ENCODE measurements at regions not wholly inside any gene's neighbourhood (a gene's known extent, or its start where the extent isn't known, plus 50 kb on each side); places are given as distances from the start of the nearest gene placed in this dataset.

DNA sequence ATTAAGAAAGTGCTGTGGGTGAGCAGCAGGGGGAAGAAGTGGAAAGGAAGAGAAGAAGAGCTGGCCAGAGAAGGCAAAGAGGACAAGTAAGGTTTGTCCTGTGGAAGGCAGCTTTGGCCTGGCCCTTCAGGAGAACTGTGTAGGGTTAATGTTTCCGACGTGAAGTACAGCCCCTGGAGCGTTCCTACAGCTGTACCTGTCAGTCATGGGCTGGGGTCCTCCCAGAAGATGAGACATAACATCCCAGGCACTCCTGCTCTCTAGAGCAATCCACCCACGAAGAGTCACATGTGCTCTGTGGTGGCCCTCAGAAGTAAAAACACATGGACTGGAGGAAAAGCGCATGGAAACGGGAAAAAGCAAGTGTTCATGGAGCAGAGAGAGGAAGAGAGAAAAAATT lies 237.4 kb downstream of the CAAP1 start:
- TF ChIP-seq CTCF (IDR thresholded peaks at IDR 0.05; ENCODE audit: unreplicated experiment), result no peak
- no peak overlapping the region for H3K4me3 Mint-ChIP-seq (ENCODE audit: unreplicated experiment)
- H3K4me1 Mint-ChIP-seq (ENCODE audit: insufficient read depth, unreplicated experiment), result no peaks in the 10 kb centered on the region
- no TSS peak for BruUV-seq (replicated peaks)
- POLR2A ChIA-PET, result no interaction called here
- intact Hi-C loops (cut with micrococcal nuclease), result loop anchor here (5.0 kb wide), 1 partner anchor 328 kb away; no protein-coding TSS in a partner anchor
- no peaks in the 10 kb centered on the region for H3K36me3 Mint-ChIP-seq (ENCODE audit: insufficient read depth, unreplicated experiment)
- CTCF ChIA-PET, result interaction anchor here (1.0 to 4.2 kb wide), 6 partner anchors 8 to 329 kb away, joined by 4 to 41 read pairs (median 6); no protein-coding TSS in a partner anchor
- no peak overlapping the region for H3K27ac Mint-ChIP-seq (ENCODE audit: low read depth, unreplicated experiment)
- H3K9me3 Mint-ChIP-seq (ENCODE audit: unreplicated experiment), result peaks cover 7% of the 10 kb centered on the region
- no peak for DNase-seq (ENCODE audit: unreplicated experiment)
- peaks cover 61% of the 10 kb centered on the region for H3K27me3 Mint-ChIP-seq (ENCODE audit: insufficient read depth, unreplicated experiment)

DNA sequence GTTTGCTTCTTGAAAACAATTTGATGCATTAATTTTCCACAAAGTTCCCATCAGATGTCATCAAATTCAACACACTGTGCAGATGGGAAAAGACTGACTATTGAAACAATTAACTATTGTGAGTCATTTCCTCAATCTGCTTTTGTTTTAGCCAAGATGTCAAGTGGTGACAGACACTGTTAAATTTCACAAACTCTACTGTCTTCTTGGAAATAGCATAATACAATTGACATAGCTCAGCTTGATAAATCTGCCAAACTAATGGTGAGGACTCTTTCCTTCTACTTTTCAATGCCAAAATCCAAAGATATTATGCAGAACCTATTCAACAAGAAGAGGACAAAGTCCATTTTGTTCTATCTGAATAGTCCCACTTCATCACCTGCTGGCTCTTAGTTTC lies 242.3 kb downstream of the CAAP1 start:
- BruUV-seq (replicated peaks), result no TSS peak
- H3K4me1 Mint-ChIP-seq (ENCODE audit: insufficient read depth, unreplicated experiment), result no peaks in the 10 kb centered on the region
- no peaks in the 10 kb centered on the region for H3K36me3 Mint-ChIP-seq (ENCODE audit: insufficient read depth, unreplicated experiment)
- no peak overlapping the region for H3K27ac Mint-ChIP-seq (ENCODE audit: low read depth, unreplicated experiment)
- intact Hi-C loops (cut with micrococcal nuclease), result no loop called here
- H3K9me3 Mint-ChIP-seq (ENCODE audit: unreplicated experiment), result peaks cover 7% of the 10 kb centered on the region
- no peak for DNase-seq (ENCODE audit: unreplicated experiment)
- H3K27me3 Mint-ChIP-seq (ENCODE audit: insufficient read depth, unreplicated experiment), result peaks cover 71% of the 10 kb centered on the region
- POLR2A ChIA-PET, result no interaction called here
- TF ChIP-seq CTCF (IDR thresholded peaks at IDR 0.05; ENCODE audit: unreplicated experiment), result no peak
- CTCF ChIA-PET, result interaction anchor here (1.1 kb wide), 1 partner anchor 26 kb away, joined by 4 read pairs; no protein-coding TSS in a partner anchor
- H3K4me3 Mint-ChIP-seq (ENCODE audit: unreplicated experiment), result no peak overlapping the region

DNA sequence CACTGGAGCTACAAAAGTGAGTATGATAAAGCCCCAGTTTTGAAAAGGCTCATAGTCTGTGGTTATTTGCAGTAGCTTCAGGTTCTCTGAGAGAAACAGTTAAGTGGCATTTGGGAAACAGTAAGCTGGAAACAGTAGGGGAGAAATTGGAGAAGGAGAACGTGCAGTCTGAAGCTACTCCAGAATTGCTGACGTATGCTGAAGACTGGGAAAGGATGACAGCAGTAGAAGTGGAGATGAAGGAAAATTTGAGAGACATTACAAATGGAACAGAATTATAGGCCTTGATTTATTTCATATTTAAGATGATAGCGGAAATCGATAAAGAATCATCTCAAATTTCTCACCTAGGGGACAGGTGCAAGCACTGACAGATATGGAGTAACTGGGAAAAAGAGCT lies 248.8 kb downstream of the CAAP1 start:
- peaks cover 55% of the 10 kb centered on the region for H3K27me3 Mint-ChIP-seq (ENCODE audit: insufficient read depth, unreplicated experiment)
- CTCF ChIA-PET, result interaction anchor here (1.0 kb wide), 1 partner anchor 12 kb away, joined by 4 read pairs; no protein-coding TSS in a partner anchor
- TF ChIP-seq CTCF (IDR thresholded peaks at IDR 0.05; ENCODE audit: unreplicated experiment), result no peak
- intact Hi-C loops (cut with micrococcal nuclease), result no loop called here
- no TSS peak for BruUV-seq (replicated peaks)
- H3K9me3 Mint-ChIP-seq (ENCODE audit: unreplicated experiment), result no peaks in the 10 kb centered on the region
- H3K4me1 Mint-ChIP-seq (ENCODE audit: insufficient read depth, unreplicated experiment), result no peaks in the 10 kb centered on the region
- POLR2A ChIA-PET, result no interaction called here
- no peak overlapping the region for H3K4me3 Mint-ChIP-seq (ENCODE audit: unreplicated experiment)
- DNase-seq (ENCODE audit: unreplicated experiment), result no peak
- no peaks in the 10 kb centered on the region for H3K36me3 Mint-ChIP-seq (ENCODE audit: insufficient read depth, unreplicated experiment)
- no peak overlapping the region for H3K27ac Mint-ChIP-seq (ENCODE audit: low read depth, unreplicated experiment)

DNA sequence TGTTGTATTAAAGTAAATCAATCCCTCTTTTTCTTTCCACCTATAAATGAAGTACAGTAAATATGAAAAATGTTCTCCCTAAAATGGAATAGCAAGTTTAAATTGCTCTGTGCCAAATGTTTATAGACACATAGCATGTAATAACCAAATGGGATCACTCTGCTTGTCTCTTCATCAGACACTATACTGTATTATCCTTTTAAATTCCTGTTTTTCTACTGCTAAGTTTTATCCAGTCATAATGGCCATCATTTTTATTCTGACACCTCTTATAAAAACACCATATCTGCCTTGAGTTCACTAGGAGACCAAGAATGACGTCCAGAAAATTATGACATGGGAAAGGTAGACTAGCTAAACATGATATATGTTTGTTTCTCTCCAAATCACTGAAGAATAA lies 252.8 kb downstream of the CAAP1 start:
- H3K9me3 Mint-ChIP-seq (ENCODE audit: unreplicated experiment), result no peaks in the 10 kb centered on the region
- ChIA-PET POLR2A (no interaction called here), CTCF (interaction anchor here (1.3 kb wide), 1 partner anchor 16 kb away, joined by 3 read pairs; no protein-coding TSS in a partner anchor)
- no peak for TF ChIP-seq CTCF (IDR thresholded peaks at IDR 0.05; ENCODE audit: unreplicated experiment)
- H3K36me3 Mint-ChIP-seq (ENCODE audit: insufficient read depth, unreplicated experiment), result no peaks in the 10 kb centered on the region
- H3K4me1 Mint-ChIP-seq (ENCODE audit: insufficient read depth, unreplicated experiment), result no peaks in the 10 kb centered on the region
- intact Hi-C loops (cut with micrococcal nuclease), result no loop called here
- H3K4me3 Mint-ChIP-seq (ENCODE audit: unreplicated experiment), result no peak overlapping the region
- H3K27ac Mint-ChIP-seq (ENCODE audit: low read depth, unreplicated experiment), result no peak overlapping the region
- peaks cover 48% of the 10 kb centered on the region for H3K27me3 Mint-ChIP-seq (ENCODE audit: insufficient read depth, unreplicated experiment)
- BruUV-seq (replicated peaks), result no TSS peak
- no peak for DNase-seq (ENCODE audit: unreplicated experiment)

Measured in MCF 10A (cell line).